CD4-positive, alpha-beta T cell treated with Interleukin-2 at 100 ng/mL for 4 hours (primary cell): ENCODE measurements at regions not wholly inside any gene's neighbourhood (a gene's known extent, or its start where the extent isn't known, plus 50 kb on each side); places are given as distances from the start of the nearest gene placed in this dataset.
A peak's percentile ranks its signal among the peaks of the same experiment; 100 is the strongest.

Experiments used
- DNase-seq: peaks from one replicate; pipeline ENCODE4 v3.0.0-alpha.2; 2020; ENCODE audit warnings: low spot score

GRCh38 chr6:40832691-40833090 lies 206.3 kb downstream of the UNC5CL start:
- DNase-seq = no peak

- no peak for DNase-seq
Measured at GRCh38 chr6:40831381-40831780, 207.6 kb downstream of the UNC5CL start.

GRCh38 chr6:40825102-40825501 lies 213.9 kb downstream of the UNC5CL start:
- DNase-seq = no peak

- DNase-seq = peak; percentile 35
Measured at GRCh38 chr6:40823917-40824891, 214.8 kb downstream of the UNC5CL start.

GRCh38 chr6:40822619-40823018 lies 216.4 kb downstream of the UNC5CL start:
- no peak for DNase-seq

- DNase-seq = no peak
Measured at GRCh38 chr6:40819182-40819834, 219.7 kb downstream of the UNC5CL start.

GRCh38 chr6:40817369-40817768 lies 221.7 kb downstream of the UNC5CL start:
- no peak for DNase-seq

GRCh38 chr6:40816601-40817000 lies 222.4 kb downstream of the UNC5CL start:
- DNase-seq = no peak

- DNase-seq = no peak
Measured at GRCh38 chr6:40815731-40816130, 223.3 kb downstream of the UNC5CL start.

- DNase-seq = no peak
Measured at GRCh38 chr6:40810171-40810570, 223.0 kb upstream of the LRFN2 start.

- DNase-seq = no peak
Measured at GRCh38 chr6:40809627-40810026, 222.5 kb upstream of the LRFN2 start.

GRCh38 chr6:40807484-40807883 lies 220.3 kb upstream of the LRFN2 start:
- DNase-seq = no peak

GRCh38 chr6:40806256-40806864 lies 219.2 kb upstream of the LRFN2 start:
- DNase-seq = no peak

GRCh38 chr6:40805336-40805735 lies 218.2 kb upstream of the LRFN2 start:
- no peak for DNase-seq

- DNase-seq = no peak
Measured at GRCh38 chr6:40804905-40805304, 217.7 kb upstream of the LRFN2 start.

GRCh38 chr6:40803897-40804702 lies 216.9 kb upstream of the LRFN2 start:
- no peak for DNase-seq

- no peak for DNase-seq
Measured at GRCh38 chr6:40802481-40802880, 215.3 kb upstream of the LRFN2 start.

- no peak for DNase-seq
Measured at GRCh38 chr6:40799296-40800140, 212.4 kb upstream of the LRFN2 start.

GRCh38 chr6:40798069-40798770 lies 211.1 kb upstream of the LRFN2 start:
- DNase-seq = no peak
